ENCODE measurements at regions not wholly inside any gene's neighbourhood (a gene's known extent, or its start where the extent isn't known, plus 50 kb on each side); places are given as distances from the start of the nearest gene placed in this dataset.

DNA sequence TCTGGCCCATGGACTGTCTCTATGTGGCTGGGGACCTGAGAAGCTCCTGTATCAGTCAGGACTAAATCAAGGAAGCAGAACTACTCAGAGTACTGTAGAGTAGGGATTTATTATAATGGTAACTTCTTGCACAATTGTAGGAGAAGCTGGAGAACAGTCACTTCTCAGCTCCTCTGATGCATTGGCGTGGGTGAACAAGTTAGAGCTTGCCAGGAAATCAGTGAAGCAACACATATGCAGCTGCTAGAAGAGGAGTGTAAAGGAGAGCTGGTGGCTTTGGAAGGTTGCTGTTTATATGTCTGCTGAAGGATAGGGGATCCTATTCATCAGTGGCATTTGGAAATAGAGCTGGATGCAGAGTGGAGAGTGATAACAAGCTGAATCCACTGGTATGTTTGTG is 215.5 kb upstream of the CWC22 start:
- TF ChIP-seq, protein P1, sequence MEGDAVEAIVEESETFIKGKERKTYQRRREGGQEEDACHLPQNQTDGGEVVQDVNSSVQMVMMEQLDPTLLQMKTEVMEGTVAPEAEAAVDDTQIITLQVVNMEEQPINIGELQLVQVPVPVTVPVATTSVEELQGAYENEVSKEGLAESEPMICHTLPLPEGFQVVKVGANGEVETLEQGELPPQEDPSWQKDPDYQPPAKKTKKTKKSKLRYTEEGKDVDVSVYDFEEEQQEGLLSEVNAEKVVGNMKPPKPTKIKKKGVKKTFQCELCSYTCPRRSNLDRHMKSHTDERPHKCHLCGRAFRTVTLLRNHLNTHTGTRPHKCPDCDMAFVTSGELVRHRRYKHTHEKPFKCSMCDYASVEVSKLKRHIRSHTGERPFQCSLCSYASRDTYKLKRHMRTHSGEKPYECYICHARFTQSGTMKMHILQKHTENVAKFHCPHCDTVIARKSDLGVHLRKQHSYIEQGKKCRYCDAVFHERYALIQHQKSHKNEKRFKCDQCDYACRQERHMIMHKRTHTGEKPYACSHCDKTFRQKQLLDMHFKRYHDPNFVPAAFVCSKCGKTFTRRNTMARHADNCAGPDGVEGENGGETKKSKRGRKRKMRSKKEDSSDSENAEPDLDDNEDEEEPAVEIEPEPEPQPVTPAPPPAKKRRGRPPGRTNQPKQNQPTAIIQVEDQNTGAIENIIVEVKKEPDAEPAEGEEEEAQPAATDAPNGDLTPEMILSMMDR (IDR thresholded peaks at IDR 0.05), result no peak
- TF ChIP-seq POLR2A (IDR thresholded peaks at IDR 0.05), result no peak
